GM18873 (cell line): ENCODE measurements at regions not wholly inside any gene's neighbourhood (a gene's known extent, or its start where the extent isn't known, plus 50 kb on each side); places are given as distances from the start of the nearest gene placed in this dataset.
"Not testable (repeated sequence)": the region's sequence is repeated elsewhere in the genome, so short reads cannot be mapped to it uniquely, and the experiment has no call there.

Experiments
- ATAC-seq: cut with Tn5 transposase; IDR thresholded peaks from one replicate; pipeline ENCODE4 v1.9.1; 2021; ENCODE audit warnings: mild to moderate bottlenecking, moderate library complexity, moderate number of reproducible peaks; ENCODE audit not compliant: unreplicated experiment, low FRiP score

GRCh38 chr15:30688684-30689083 is 62.8 kb downstream of the ARHGAP11B start:
- ATAC-seq, result not testable (repeated sequence)

DNA sequence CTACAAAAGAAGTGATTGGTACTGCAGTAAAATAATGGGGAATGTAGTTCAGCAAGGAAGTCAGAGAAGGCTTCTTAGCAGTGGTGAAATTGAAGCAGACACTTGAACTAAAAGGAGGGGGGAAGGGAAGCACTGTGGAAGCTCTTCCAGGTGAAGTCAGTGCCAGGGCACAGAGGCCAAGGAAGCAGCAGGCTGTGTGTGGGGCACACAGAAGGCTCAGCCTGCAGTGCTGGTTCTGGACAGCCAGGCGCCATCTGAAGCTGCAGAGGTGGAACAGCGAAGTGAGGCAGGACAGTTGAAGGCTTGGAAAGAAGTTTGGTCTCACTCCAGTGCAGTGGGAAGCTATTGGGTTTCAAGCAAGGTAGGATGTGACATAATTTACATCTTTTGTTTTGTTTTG is 64.2 kb downstream of the ARHGAP11B start:
- ATAC-seq, result not testable (repeated sequence)

GRCh38 chr15:30695811-30696210 is 69.9 kb downstream of the ARHGAP11B start:
- not testable (repeated sequence) for ATAC-seq

- peak; percentile 77 for ATAC-seq
Measured at GRCh38 chr15:30696439-30697314, 70.7 kb downstream of the ARHGAP11B start.

DNA sequence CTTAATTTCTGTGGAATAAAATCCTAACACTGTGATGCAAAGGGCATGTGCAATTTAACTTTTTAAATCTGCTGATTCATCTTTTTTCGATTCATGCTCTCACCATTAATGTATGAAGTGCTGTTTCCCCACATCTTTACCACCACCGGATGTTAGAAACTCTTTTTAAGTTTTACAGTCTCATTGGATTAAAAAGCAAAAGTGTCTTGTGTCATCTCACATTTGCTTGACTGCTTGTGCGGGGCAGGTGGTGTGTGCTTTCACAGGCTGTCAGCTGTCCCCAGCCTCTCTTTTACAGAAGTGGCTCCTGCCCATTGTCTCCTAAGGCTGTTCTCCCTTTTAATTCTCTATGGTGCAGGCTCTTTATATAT is 71.4 kb downstream of the ARHGAP11B start:
- peak; percentile 40 for ATAC-seq

DNA sequence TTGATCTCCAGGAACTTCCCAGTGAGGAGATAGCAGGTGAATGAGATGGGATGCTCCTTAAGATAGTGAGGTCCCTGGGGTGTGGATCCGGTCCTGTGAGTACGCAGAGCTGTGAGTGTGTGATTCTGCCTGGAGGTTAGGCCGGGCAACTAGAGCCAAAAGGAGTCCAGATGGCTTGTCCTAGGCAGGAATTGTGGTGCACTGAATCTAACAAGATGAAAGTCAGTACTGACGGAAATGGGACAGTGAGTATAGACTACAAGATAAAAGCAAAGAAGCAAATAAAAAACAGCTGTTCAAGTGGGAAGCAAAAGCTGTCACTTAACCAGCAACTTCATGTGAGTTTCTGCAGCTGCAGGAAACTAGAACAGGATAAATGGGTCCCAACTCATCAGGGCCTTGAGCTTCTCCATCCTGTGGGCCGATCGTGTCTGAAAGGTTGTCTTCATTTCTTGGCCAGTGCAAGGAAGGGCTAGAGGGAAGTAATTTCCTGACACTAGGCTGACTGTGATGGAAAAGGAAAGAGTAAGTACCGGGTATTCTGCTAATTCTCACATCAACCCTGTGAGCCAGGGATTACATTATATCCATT is 74.2 kb downstream of the ARHGAP11B start:
- not testable (repeated sequence) for ATAC-seq

DNA sequence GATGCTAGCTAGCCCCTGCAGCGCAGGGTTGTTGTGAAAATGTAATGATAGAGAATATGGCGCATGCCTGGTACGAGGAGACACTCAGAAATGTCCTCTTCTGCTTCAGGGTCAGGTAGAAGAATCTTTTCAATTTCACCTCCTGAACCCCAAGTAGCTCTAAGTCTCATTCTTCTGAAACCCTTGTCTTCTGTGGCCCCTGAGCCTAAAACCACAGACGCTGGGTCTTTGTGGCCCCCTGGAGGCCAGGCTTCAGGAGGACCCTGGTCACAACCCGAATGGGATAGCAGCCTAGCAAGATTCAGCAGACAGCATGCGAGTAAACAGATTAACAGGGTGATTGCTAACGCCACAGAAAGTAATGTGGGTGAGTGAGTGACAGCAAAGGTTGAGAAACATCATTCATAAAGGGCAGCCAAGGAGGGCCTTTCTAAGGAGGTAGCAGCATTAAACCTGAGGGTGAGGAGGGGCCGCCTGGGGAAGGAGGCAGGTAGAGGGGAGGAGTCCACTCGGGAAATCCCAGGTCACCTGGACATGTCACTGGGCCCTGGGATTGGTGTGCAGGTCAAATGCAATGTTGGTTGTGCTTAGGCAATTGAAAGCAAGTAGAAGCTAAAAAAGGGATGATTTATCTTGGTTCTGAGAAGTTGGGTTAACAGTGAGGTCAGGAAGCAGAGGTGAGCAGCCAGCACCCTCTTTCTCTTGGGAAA is 82.2 kb downstream of the ARHGAP11B start:
- ATAC-seq, result not testable (repeated sequence)

- ATAC-seq, result not testable (repeated sequence)
Measured at GRCh38 chr15:30708809-30709208, 82.9 kb downstream of the ARHGAP11B start.

DNA sequence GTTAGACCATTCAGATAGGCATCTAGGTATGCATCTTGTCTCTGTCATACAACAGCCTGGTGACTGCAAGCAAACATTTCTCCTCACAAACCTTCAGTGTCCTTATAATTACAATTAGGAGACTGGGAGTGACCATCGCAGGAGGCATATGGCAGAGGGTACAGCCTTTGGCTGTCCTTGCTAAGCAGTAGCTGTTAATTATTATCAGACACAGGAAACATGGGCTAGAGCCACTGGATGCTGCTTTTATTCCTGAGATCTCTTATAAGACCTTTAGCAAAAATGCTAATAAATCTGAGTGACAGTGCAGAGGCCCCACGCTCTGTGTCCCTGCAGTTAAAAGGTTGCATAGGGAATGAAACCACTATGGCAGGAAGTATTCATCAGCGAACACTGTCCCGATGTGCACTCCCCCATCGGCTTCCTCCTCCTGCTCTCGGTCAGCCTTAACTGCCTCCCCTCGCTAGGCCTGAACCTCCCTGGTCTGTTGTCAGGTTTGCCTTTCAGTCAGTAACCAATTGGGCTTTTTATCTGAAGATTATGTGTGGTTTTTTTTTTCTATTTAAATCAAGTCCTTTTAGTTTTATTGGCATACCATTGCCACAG is 92.2 kb downstream of the ARHGAP11B start:
- ATAC-seq, result not testable (repeated sequence)

GRCh38 chr15:30719363-30719762 is 93.4 kb downstream of the ARHGAP11B start:
- ATAC-seq, result not testable (repeated sequence)

DNA sequence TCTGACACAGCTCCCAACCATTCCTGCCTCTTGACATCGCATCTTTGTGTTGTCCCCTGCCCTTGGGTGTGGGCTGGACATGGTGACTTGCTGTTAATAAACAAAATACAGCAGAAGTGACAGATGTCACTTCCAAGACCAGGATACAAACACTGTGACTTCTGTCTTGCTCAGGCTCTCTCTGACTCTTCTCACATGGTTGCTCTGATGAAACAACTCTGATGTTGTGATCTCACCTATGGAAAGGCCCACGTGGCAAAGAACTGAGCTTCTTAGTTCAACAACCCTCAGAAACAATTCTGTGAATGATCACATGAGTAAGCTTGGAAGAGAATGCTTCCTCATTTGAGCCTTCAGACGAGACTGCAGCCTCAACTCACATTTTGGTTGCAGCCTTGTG is 94.9 kb downstream of the ARHGAP11B start:
- not testable (repeated sequence) for ATAC-seq

DNA sequence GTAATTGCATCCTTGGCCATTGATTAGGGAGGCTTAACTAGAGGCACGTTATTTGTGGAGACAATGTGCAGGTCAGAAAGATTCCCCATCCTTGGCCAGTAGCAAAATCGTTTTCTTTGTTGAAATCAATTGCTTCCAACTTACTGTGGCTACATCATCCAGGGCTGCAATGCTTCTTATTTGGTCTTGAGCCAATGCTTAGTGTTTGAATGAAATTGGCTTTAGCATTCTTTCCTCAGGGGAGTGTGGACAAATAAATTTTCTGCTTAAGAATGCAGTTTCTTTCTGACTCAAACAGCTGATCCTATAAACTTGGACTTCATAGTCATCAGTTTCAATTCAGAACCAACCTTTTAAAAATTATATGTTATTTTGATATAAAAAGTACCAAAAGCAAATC is 95.6 kb downstream of the ARHGAP11B start:
- not testable (repeated sequence) for ATAC-seq

DNA sequence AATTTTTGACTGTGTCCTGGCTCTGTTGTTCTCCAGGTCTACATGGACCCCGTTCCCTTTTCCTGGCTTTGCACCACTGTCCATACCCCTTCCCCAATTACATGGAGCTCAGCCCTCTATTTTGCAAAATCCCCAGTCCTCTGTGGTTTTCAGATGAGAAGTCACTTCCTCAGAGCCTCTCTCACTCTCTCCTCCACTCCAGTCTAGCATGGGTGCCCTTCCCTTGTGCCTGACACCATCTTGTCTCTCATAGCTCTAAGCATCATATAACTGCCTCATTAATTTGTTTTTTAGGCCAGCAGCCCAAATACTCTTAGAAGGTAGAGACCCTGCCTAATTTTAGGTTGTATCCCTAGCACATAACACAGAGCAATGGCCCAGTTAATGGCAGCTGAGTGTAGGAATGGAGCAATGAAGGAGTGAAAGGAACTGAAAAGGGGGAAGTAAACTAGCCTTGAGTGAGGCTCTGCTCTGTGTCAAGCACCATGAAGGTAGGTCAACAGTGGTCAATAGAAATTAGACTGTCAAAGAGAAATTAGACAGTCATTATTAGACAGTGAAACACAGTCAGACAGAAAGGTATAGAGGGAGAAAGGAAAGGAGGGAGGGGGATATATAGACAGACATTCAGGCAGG is 97.7 kb downstream of the ARHGAP11B start:
- ATAC-seq, result not testable (repeated sequence)

DNA sequence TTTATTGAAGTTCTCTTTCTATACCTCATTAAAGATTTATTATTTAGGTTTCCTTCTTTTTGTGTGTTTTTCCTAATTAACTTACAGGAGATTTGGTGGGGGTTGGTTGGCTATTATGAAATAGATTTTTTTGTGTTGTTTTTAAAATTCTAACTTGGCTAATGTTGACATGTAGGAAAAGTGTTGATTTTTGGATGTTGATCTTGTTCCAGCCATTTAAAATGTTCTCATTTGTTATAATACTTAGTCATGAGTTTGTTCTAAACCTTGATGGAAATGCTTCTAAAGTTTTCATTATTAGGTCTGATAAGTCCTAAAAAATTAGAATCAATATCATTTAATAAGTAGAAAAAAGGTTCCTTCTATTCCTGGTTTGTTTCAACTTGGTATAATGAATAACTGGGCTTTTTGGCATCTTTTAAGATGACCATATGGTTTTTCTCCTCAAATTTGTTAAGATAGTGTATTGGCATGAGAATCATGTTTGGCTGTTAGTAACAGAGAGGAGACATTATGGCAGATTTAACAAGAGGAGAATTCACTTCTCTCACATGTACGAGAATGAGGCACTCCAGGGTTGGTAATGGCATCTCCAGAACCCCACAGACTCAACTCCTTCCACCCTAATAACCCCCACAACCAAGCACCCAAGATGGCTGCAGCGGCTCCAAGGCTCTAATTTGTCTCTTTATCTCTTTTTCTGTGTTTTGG is 104.1 kb downstream of the ARHGAP11B start:
- ATAC-seq, result not testable (repeated sequence)

DNA sequence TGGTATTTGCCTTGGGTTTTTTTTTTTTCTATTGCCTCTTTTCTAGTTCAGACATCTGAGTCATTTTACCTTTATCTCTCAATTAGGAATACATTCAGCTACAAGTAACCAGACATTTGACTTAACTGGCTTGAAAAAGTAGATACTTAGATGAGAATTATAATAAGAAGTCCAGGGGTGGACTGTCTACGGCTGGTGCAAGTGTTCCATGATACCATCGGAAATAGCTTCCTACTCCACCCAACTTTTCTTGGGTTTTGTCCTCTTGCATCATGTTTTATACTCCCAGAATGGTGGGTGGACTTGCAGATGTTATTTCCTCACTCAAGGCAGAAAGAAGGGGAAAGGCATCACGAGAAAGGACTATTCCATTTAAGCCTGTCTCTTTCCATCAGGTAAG is 104.7 kb downstream of the ARHGAP11B start:
- ATAC-seq, result not testable (repeated sequence)

GRCh38 chr15:30732100-30732499 is 106.2 kb downstream of the ARHGAP11B start:
- not testable (repeated sequence) for ATAC-seq

- ATAC-seq, result not testable (repeated sequence)
Measured at GRCh38 chr15:30735884-30736564, 110.1 kb downstream of the ARHGAP11B start.

- ATAC-seq, result not testable (repeated sequence)
Measured at GRCh38 chr15:30742796-30743195, 116.9 kb downstream of the ARHGAP11B start.

DNA sequence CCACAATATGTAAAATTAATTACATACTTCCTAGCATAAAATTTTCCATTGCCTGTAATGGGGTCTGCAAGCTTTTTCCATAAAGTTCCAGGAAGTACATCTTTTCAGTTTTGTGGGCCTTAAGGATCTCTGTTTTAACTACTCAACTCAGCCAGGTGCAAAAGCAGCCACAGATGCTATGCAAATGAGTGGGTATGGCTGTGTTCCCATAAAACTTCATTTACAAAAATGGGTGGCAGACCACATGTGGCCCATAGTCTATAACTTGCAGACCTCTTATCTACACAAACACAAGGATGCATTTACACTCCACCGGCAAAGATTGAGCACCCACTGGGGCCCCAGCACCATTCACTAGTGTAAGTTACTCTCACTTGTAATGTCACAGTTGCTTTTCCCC is 123.1 kb downstream of the ARHGAP11B start:
- not testable (repeated sequence) for ATAC-seq
